ENCODE measurements at regions not wholly inside any gene's neighbourhood (a gene's known extent, or its start where the extent isn't known, plus 50 kb on each side); places are given as distances from the start of the nearest gene placed in this dataset.
"Not testable (repeated sequence)": the region's sequence is repeated elsewhere in the genome, so short reads cannot be mapped to it uniquely, and the experiment has no call there.

DNA sequence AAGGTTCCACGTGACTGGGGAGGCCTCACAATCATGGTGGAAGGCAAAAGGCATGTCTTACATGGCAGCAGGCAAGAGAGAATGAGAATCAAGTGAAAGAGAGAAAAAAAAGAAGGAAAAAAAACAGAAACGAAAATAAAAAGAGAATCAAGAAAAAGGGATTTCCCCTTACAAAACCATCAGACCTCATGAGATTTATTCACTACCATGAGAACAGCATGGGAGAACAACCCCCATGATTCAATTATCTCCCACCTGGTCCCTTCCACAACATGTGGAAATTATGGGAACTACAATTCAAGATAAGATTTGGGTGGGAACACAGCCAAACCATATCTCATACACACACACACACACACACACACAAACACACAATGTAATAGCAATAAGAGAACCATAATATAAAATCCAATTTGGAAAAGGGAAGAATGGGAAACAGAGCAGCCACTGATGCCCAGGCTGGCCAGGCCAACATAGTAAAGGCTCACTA is 90.6 kb upstream of the C1QTNF7 start:
- not testable (repeated sequence) for DNase-seq (ENCODE audit: low read depth in 2 of 2)

DNA sequence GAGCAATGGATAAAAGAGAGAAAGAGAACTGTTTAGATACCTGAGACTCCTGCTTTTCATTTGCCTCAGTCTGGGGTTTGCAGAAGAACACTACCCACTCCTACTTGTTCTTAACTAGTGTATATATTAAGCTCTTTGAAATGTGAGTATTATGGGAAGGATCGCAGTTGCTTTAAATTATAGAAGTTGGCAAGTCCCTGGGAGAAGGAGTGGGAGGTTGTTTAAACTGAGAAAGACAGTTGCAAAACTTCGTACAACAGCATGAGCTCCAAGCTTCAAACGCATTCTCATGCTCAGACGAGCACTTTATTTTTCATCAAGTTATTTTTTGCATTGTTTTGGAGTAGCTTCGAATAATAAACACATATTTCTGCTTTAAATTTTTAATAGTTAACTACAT is 88.1 kb upstream of the C1QTNF7 start:
- DNase-seq (ENCODE audit: low read depth in 2 of 2) = no peak

DNA sequence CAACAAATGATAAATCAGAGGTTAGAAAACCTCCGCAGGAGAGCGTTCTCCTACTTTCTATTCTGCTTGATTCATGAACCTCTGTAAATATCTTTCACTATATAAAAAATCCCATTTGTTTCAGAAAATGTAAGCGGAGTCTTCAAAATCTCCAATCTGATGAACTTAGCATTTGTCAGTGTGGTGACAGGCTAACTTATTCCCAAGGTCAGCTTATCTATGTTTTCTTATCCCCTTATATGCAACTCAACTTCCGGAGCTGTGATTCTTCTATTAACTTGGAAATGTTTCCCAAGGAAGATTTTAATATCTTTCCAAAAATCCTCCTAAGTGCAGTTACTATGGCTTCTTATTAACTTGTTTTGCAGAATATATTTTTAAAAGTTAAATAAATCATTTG is 87.5 kb upstream of the C1QTNF7 start:
- DNase-seq (ENCODE audit: low read depth in 2 of 2) = no peak

DNA sequence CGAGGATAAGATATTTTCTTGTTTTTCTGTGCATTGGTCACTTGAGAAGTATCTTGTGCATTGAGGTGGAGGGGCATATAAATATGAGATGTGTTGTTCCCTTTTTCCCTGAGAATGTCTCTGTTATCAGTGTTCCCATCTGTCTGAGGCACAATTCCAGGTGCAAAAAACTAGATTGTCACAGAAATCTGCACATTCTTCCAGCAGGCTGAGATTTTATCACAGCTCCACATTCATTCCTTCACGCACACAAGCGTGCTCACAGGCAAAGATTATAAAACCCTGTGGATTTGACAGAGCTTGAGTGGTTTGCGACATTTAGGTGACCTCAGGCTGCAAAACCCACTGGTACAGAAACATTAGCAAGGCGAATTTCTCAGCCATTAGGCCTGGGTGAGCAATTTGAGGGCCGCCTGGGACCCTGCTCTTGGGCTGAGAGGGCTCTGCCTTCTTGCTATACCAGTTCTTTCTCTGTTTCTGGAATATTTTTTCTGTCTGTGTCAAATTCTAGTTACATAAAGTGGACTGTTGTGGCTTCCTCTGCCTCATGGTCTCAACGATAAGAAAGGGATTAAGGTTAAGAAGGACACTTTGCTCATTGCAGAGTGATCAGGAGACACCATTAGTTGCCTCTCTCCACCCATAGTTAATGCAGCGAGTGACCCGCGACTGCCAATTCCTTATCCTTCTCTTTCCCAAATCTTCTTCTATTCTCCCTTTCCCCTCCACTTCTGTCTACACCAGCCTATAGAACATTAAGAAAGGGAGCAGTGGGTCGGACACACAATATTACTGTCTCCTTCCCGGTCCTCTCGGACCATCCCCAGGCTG is 86.7 kb upstream of the C1QTNF7 start:
- DNase-seq (ENCODE audit: low read depth in 2 of 2) = no peak

GRCh38 chr4:15341733-15342300 is 86.0 kb upstream of the C1QTNF7 start:
- DNase-seq (ENCODE audit: low read depth in 2 of 2) = no peak

DNA sequence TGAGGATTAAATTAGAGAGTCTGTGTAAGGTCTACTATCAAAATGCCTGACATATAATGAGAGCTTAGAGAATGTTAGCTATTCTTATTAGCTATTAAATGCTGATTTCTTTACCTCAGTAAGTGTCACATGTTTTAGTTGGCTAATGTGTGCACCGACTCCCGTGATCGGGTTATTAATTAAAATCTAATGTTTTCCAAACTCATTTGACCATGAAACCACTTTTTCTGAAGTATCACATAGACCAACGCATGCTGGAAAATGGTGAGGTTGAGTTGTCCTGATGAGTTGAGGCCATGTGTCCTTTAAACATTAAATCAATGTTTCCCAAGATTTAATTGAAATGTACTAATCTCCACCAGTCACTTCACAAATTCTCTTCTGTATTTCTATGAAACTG is 84.8 kb upstream of the C1QTNF7 start:
- DNase-seq (ENCODE audit: low read depth in 2 of 2) = no peak

- no peak for DNase-seq (ENCODE audit: low read depth in 2 of 2)
These were observed 84.3 kb upstream of the C1QTNF7 start for GRCh38 chr4:15343581-15343980.

DNA sequence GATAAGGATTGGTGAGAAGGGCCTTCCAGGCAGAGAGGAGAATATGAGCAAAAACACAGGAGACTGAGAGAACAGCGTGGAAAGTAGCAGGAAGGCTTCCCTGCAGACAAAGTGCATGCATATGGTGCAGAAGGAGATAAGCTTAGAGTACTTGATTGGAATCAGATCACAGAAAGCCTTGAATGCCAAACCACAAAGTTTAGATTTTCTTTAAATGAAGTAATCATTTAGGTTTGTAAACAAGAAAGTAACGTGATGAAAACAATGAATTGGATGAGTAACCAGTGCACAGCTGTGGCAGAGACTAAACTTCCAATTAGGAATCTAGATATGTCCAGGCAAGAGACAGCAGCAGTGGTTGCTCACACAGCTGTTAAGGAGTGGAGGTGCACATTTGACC is 83.8 kb upstream of the C1QTNF7 start:
- DNase-seq (ENCODE audit: low read depth in 2 of 2) = no peak

DNA sequence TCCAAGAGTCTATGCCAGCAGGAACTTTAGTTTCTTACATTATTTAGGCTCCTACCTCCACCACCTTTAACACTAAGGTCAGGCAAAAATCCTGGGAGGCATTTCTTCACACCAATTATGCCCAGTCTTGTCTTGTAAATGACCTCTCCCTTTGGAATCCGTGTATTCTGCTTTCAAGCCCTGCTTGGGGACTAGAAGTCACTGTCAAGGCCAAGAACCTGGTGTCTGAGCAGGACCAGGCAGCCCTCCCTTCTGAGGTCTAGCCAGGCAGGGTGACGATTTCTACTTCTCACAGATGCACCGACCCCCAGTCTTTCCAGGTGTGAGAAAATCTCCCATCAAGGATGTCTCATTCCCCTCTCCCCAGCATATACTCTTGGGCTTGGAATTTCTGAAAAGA is 82.7 kb upstream of the C1QTNF7 start:
- no peak for DNase-seq (ENCODE audit: low read depth in 2 of 2)

DNA sequence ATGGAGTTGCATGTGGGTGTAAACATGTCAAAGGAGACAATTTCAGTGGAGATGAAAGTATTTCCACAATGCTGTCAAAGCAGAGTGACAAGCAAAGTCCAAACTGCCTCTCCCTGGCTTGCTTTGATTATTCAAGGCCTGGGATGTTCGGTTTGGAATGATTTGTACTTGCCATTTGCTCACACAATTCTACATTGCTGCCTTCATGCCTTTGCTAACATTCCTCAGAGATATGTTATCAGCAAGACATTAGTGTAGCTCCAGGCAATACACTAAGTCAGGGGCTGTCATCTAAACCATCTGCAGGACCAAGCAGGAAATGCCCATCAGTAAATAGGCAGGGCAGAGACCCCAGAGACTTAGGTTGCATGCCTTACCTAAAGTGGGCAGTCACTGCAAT is 79.6 kb upstream of the C1QTNF7 start:
- DNase-seq (ENCODE audit: low read depth in 2 of 2) = no peak

GRCh38 chr4:15348695-15349094 is 79.1 kb upstream of the C1QTNF7 start:
- DNase-seq (ENCODE audit: low read depth in 2 of 2) = no peak

DNA sequence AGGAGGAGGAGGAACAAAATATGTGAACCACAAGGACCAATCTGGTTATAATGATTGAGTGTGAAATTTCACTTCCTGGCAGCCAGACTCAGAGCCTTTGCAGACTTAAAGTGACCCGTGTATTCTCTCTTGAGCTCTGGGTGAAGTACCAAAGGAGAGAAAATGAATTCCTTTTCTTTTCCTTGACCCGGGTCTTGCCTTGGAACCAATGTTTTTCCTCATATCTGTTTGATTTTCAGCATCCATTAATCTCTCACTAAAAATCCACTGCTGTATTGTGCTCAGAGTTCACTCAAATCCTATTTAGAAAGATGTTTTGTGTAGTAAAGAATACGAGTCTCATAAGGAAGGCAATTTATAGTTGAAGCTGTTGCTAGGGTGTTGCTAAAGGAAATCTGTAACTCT is 78.3 kb upstream of the C1QTNF7 start:
- DNase-seq (ENCODE audit: low read depth in 2 of 2) = no peak

- no peak for DNase-seq (ENCODE audit: low read depth in 2 of 2)
These were observed 77.9 kb upstream of the C1QTNF7 start for GRCh38 chr4:15349965-15350364.

DNA sequence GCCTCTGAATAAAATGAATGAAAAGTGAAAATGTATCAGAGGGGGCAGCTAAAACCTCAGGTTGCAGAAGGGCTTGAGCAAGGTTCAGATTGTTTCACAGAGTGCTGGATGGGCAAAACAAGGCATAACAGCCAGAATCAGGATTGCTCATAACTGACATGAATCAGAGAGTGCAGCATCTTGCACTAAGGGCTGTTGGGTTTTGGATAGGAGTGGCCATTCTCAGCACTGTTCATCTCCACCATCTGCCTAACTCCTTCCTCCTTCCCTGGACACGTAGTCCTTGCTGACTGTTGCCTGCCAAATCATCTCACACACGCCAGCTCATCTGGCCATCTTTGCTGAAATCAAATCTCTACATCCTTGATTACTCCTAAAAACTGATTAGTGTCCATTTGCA is 75.3 kb upstream of the C1QTNF7 start:
- no peak for DNase-seq (ENCODE audit: low read depth in 2 of 2)

GRCh38 chr4:15353207-15353606 is 74.6 kb upstream of the C1QTNF7 start:
- DNase-seq (ENCODE audit: low read depth in 2 of 2) = no peak

- no peak for DNase-seq (ENCODE audit: low read depth in 2 of 2)
These were observed 73.2 kb upstream of the C1QTNF7 start for GRCh38 chr4:15354371-15355297.

- DNase-seq (ENCODE audit: low read depth in 2 of 2) = no peak
These were observed 66.3 kb upstream of the C1QTNF7 start for GRCh38 chr4:15361529-15361928.

- DNase-seq (ENCODE audit: low read depth in 2 of 2) = no peak
These were observed 65.3 kb upstream of the C1QTNF7 start for GRCh38 chr4:15362541-15362940.

DNA sequence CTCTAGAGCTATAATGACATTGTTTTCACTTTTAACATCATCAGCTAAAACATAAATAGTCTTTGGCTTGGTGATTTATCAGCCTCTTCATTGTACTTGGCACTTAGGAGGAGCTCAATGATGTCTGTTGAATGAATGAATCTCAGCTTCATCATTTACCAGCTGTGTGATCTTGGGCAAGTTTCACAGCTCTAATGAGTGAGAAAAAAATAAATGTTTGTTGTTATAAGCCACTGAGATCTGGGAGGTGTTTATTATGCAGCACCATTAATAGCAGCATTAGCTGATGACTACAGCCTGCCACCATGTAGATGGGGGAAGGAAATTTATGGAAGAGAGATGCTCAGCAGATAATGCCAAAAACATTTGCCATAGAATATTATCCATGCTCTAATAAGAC is 63.6 kb upstream of the C1QTNF7 start:
- no peak for DNase-seq (ENCODE audit: low read depth in 2 of 2)

DNA sequence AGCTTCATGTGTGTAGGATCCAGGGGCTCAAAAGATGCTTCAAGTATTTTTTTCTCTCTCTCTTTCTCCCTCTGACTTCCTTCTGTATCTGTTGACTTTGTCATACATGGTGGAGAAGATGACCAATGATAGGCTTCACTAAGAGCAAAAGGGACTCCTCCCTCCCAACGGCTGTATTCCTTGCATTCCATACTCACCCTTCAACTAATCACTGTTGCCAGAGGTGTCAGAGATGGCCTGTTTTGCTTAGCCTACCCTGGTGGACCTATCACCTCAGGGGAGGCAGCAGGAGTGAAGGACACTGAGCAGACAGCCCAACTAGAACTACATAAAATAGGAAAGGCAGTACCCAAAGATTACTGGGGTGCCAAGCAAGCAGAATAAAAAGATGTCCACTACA is 62.2 kb upstream of the C1QTNF7 start:
- no peak for DNase-seq (ENCODE audit: low read depth in 2 of 2)

DNA sequence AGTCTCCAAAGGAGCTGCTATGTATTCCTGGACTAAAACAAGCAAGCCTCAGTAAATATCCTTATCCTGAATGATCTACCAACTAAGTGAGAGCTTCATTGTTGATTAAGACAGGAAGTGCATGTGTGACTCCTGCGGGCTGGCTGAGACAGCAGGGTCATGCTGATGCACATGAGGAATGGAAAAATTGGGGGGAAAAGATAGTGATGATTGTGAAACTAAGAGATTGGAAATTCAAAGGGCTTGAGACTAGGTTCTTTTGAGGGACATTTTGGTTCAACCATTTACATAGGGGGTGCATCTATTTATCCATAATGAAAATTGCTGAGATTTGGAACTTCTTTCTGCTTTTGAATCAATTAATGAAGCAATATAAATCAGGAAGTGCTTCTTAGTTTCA is 61.1 kb upstream of the C1QTNF7 start:
- DNase-seq (ENCODE audit: low read depth in 2 of 2) = no peak

DNA sequence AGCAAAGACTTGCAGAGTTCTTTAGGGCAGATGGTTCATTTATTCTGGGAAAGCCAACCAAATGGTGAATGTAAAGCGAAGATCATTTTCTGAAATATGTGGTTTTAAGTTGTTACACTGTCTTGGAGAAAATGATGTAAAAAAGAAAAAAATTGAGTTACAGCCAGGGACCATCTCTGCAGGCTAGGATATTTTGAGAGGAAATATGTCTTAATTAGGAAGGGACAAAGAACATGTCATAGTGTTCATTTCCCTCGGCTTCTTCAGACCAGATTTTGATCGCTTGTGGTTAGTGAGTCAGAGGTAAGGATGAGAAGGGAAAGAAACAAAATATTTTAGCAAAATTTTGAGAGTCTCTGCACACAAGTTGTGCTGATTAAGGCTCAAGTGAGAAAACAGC is 59.0 kb upstream of the C1QTNF7 start:
- no peak for DNase-seq (ENCODE audit: low read depth in 2 of 2)
